Fibroblast of lung (primary cell): ENCODE measurements at regions not wholly inside any gene's neighbourhood (a gene's known extent, or its start where the extent isn't known, plus 50 kb on each side); places are given as distances from the start of the nearest gene placed in this dataset.

Source experiments
- DNase-seq, 2 donors: peaks; one replicate each; pipeline versions ENCODE4 v3.0.0 to v3.0.0-alpha.2; 2010; ENCODE audit warnings: low read depth in 2 of 2
- H2AFZ ChIP-seq: 2 replicates; pipeline ENCODE4 v1.5.1; 2012; ENCODE audit warnings: low read length, control low read depth, inconsistent platforms
- H3K27ac ChIP-seq: 2 replicates; pipeline ENCODE4 v1.5.1; 2011; ENCODE audit warnings: low read length, control low read depth; ENCODE audit not compliant: insufficient read depth
- H3K27me3 ChIP-seq: 2 replicates; pipeline ENCODE4 v1.5.1; 2011; ENCODE audit warnings: mild to moderate bottlenecking, low read length; ENCODE audit not compliant: control insufficient read depth, insufficient read depth
- H3K36me3 ChIP-seq: 2 replicates; pipeline ENCODE4 v1.5.1; 2011; ENCODE audit warnings: low read length; ENCODE audit not compliant: control insufficient read depth, insufficient read depth
- H3K4me1 ChIP-seq: 2 replicates; pipeline ENCODE4 v1.5.1; 2011; ENCODE audit warnings: low read length; ENCODE audit not compliant: control insufficient read depth, insufficient read depth; ENCODE audit errors: extremely low read depth
- H3K4me2 ChIP-seq: 2 replicates; pipeline ENCODE4 v1.5.1; 2011; ENCODE audit warnings: low read length, control low read depth; ENCODE audit not compliant: insufficient read depth; ENCODE audit errors: extremely low read depth
- H3K4me3 ChIP-seq, 4 experiments: fragments of 200-600 bp in 1 of 4; sonication (generic) in 1 of 4; replicated peaks in 1 of 4; 2 replicates each; pipeline ENCODE4 v1.5.1; 2011 to 2016; ENCODE audit warnings: low read length in 4 of 4, low read depth in 3 of 4, mild to moderate bottlenecking in 3 of 4, control low read depth in 2 of 4, inconsistent platforms in 1 of 4, mixed read lengths in 1 of 4; ENCODE audit not compliant: insufficient read depth in 1 of 4; ENCODE audit errors: control extremely low read depth in 1 of 4
- H3K79me2 ChIP-seq: 2 replicates; pipeline ENCODE4 v1.5.1; 2012; ENCODE audit warnings: mild to moderate bottlenecking, low read length, inconsistent platforms; ENCODE audit not compliant: control insufficient read depth, insufficient read depth
- H3K9ac ChIP-seq: 2 replicates; pipeline ENCODE4 v1.5.1; 2011; ENCODE audit warnings: mild to moderate bottlenecking, low read length, control low read depth; ENCODE audit not compliant: insufficient read depth
- H3K9me3 ChIP-seq: 2 replicates; pipeline ENCODE4 v1.5.1; 2012; ENCODE audit warnings: low read depth, low read length; ENCODE audit not compliant: control insufficient read depth, insufficient read depth
- H4K20me1 ChIP-seq: 2 replicates; pipeline ENCODE4 v1.5.1; 2011; ENCODE audit warnings: low read length; ENCODE audit not compliant: control insufficient read depth, insufficient read depth; ENCODE audit errors: extremely low read depth
- CTCF ChIP-seq, 2 donors: IDR thresholded peaks in 1 of 2; conservative IDR thresholded peaks in 1 of 2; 1 replicate in 1 of 2; 2 replicates in 1 of 2; pipeline ENCODE4 v1.5.1; 2011 to 2012; ENCODE audit warnings: low read length in 2 of 2, control low read depth in 1 of 2, inconsistent platforms in 1 of 2, low read depth in 1 of 2, mild to moderate bottlenecking in 1 of 2
- EZH2 ChIP-seq: IDR thresholded peaks from 2 replicates; pipeline ENCODE4 v1.5.1; 2012; ENCODE audit warnings: low read length, control low read depth, mild to moderate bottlenecking; ENCODE audit errors: missing control alignments

GRCh38 chr6:8678466-8678865 lies 243.1 kb upstream of the SLC35B3 start:
- no peak overlapping the region for H3K4me2 ChIP-seq
- no peak overlapping the region for H2AFZ ChIP-seq
- no peaks in the 10 kb centered on the region for H3K79me2 ChIP-seq

GRCh38 chr6:8674126-8674525 lies 238.8 kb upstream of the SLC35B3 start:
- Histone ChIP-seq H4K20me1 (no peaks in the 10 kb centered on the region), H3K36me3 (no peaks in the 10 kb centered on the region), H3K27me3 (no peaks in the 10 kb centered on the region), H3K9me3 (no peaks in the 10 kb centered on the region), H2AFZ (no peak overlapping the region), H3K4me2 (no peak overlapping the region), H3K4me3 (no peak overlapping the region), H3K79me2 (no peaks in the 10 kb centered on the region), H3K9ac (no peak overlapping the region), H3K4me1 (no peaks in the 10 kb centered on the region), H3K27ac (no peak overlapping the region)
- no peak for DNase-seq
- no peak for TF ChIP-seq EZH2
- TF ChIP-seq CTCF (conservative IDR thresholded peaks at IDR 0.05 in 1 of 2, IDR thresholded peaks at IDR 0.05 in 1 of 2; ENCODE audit: low read depth in 1 of 2, low read length in 2 of 2): no peak

More at GRCh38 chr6:8678466-8678865, 243.1 kb upstream of the SLC35B3 start:
- no peak overlapping the region for H3K9ac ChIP-seq
- TF ChIP-seq CTCF (conservative IDR thresholded peaks at IDR 0.05 in 1 of 2, IDR thresholded peaks at IDR 0.05 in 1 of 2; ENCODE audit: low read depth in 1 of 2, low read length in 2 of 2) (no peak), EZH2 (no peak)
- no peaks in the 10 kb centered on the region for H3K27me3 ChIP-seq
- no peaks in the 10 kb centered on the region for H4K20me1 ChIP-seq
- H3K27ac ChIP-seq: no peak overlapping the region
- DNase-seq: no peak
- H3K4me3 ChIP-seq: no peak overlapping the region
- no peaks in the 10 kb centered on the region for H3K36me3 ChIP-seq
- H3K4me1 ChIP-seq: no peaks in the 10 kb centered on the region
- H3K9me3 ChIP-seq: no peaks in the 10 kb centered on the region

- H3K27ac ChIP-seq: no peak overlapping the region
- no peak overlapping the region for H3K4me3 ChIP-seq
- TF ChIP-seq EZH2 (no peak), CTCF (conservative IDR thresholded peaks at IDR 0.05 in 1 of 2, IDR thresholded peaks at IDR 0.05 in 1 of 2; ENCODE audit: low read depth in 1 of 2, low read length in 2 of 2) (no peak)
- no peaks in the 10 kb centered on the region for H3K9me3 ChIP-seq
- no peak overlapping the region for H3K4me2 ChIP-seq
- no peaks in the 10 kb centered on the region for H3K4me1 ChIP-seq
- no peaks in the 10 kb centered on the region for H3K36me3 ChIP-seq
- DNase-seq: no peak
- H3K9ac ChIP-seq: no peak overlapping the region
- no peak overlapping the region for H2AFZ ChIP-seq
- no peaks in the 10 kb centered on the region for H4K20me1 ChIP-seq
- H3K27me3 ChIP-seq: no peaks in the 10 kb centered on the region
- no peaks in the 10 kb centered on the region for H3K79me2 ChIP-seq
These were observed 237.5 kb upstream of the SLC35B3 start for GRCh38 chr6:8672882-8673281.
